Central memory CD8-positive, alpha-beta T cell (primary cell): ENCODE measurements at regions not wholly inside any gene's neighbourhood (a gene's known extent, or its start where the extent isn't known, plus 50 kb on each side); places are given as distances from the start of the nearest gene placed in this dataset.

Source experiments
- ATAC-seq: fragments of 150-1000 bp; cut with Tn5 transposase; replicated peaks from 2 replicates; pipeline ENCODE4 v1.10.0; 2022; ENCODE audit warnings: mild to moderate bottlenecking, moderate FRiP score, moderate number of reproducible peaks; ENCODE audit not compliant: poor library complexity, severe bottlenecking; ENCODE audit errors: extremely low read depth
- DNase-seq, 2 donors: peaks; one replicate each; pipeline ENCODE4 v3.0.0; 2021; ENCODE audit warnings: low spot score in 2 of 2
- H3K27ac Mint-ChIP-seq: one replicate; pipeline ENCODE4 v1.8.0; 2022; ENCODE audit warnings: low read depth, mild to moderate bottlenecking, moderate library complexity, mixed read lengths
- H3K27me3 Mint-ChIP-seq: one replicate; pipeline ENCODE4 v1.8.0; 2022; ENCODE audit warnings: mixed read lengths
- H3K36me3 Mint-ChIP-seq: one replicate; pipeline ENCODE4 v1.8.0; 2022; ENCODE audit warnings: mild to moderate bottlenecking, moderate library complexity, mixed read lengths; ENCODE audit not compliant: insufficient read depth
- H3K4me1 Mint-ChIP-seq: one replicate; pipeline ENCODE4 v1.8.0; 2022; ENCODE audit warnings: mixed read lengths
- H3K4me3 Mint-ChIP-seq: one replicate; pipeline ENCODE4 v1.8.0; 2022; ENCODE audit warnings: mild to moderate bottlenecking, moderate library complexity, mixed read lengths
- H3K9me3 Mint-ChIP-seq: one replicate; pipeline ENCODE4 v1.8.0; 2022; ENCODE audit warnings: mixed read lengths

- ATAC-seq, result no peak
- H3K4me1 Mint-ChIP-seq, result no peaks in the 10 kb centered on the region
- no peaks in the 10 kb centered on the region for H3K27me3 Mint-ChIP-seq
- no peaks in the 10 kb centered on the region for H3K36me3 Mint-ChIP-seq
- no peak for DNase-seq
- no peaks in the 10 kb centered on the region for H3K9me3 Mint-ChIP-seq
- no peak overlapping the region for H3K27ac Mint-ChIP-seq
- H3K4me3 Mint-ChIP-seq, result no peak overlapping the region
These were observed 596.7 kb upstream of the MKI67 start for GRCh38 chr10:128722947-128723346.

DNA sequence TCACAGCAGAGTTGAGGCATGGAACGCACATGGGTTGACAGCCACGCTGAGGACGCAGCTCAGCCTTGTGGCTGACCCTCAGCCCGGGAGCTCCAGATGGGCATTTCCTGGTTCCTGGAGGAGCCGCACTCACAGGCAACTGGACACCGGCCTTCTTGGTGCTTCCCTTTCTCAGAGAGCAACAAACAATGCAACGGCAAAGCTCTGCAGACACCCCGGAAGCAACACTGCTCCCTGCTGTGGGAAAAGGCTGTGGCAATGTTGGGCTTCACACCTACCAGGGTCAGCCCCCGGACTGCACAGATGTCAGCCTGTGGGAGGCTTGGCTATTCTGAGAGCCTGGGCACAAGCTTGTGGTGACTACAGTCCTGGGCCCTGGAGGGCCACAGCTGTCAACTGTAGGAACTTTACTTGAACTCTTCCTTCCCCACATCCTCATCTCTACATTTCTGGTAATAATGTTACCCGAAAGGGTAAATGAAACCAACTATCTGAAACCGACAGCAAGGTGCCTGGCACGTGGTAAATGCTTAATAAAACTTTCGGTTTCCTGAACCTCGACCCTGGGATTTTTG, 597.5 kb upstream of the MKI67 start:
- H3K4me3 Mint-ChIP-seq, result no peak overlapping the region
- no peaks in the 10 kb centered on the region for H3K27me3 Mint-ChIP-seq
- H3K27ac Mint-ChIP-seq, result no peak overlapping the region
- no peaks in the 10 kb centered on the region for H3K36me3 Mint-ChIP-seq
- DNase-seq (no peak), ATAC-seq (no peak)
- H3K9me3 Mint-ChIP-seq, result no peaks in the 10 kb centered on the region
- no peaks in the 10 kb centered on the region for H3K4me1 Mint-ChIP-seq

GRCh38 chr10:128725531-128725930, 599.3 kb upstream of the MKI67 start:
- H3K36me3 Mint-ChIP-seq, result no peaks in the 10 kb centered on the region
- H3K4me1 Mint-ChIP-seq, result no peaks in the 10 kb centered on the region
- ATAC-seq (no peak), DNase-seq (no peak)
- no peak overlapping the region for H3K4me3 Mint-ChIP-seq
- no peaks in the 10 kb centered on the region for H3K9me3 Mint-ChIP-seq
- H3K27ac Mint-ChIP-seq, result no peak overlapping the region
- no peaks in the 10 kb centered on the region for H3K27me3 Mint-ChIP-seq

DNA sequence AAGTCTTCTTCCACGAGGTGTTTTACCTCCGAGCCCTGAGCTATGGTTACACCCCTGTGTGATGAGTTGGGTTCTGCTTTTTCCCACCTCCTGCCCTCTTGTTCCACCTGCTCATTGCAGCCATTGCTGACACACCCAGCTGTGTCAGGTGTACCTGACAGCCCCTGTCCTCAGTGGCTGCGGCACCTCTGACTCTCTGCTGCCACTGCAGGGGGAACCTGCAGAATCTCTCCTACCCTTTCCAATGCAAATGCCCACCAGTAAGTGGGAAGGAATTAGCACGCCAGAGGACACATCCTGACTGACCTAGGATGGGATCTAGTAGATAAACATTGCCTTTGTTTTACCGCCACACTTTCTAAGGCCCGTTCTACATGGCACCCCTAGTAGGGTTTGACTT, 600.9 kb upstream of the MKI67 start:
- Mint-ChIP-seq H3K4me1 (no peaks in the 10 kb centered on the region), H3K4me3 (no peak overlapping the region), H3K27ac (no peak overlapping the region), H3K9me3 (no peaks in the 10 kb centered on the region), H3K27me3 (no peaks in the 10 kb centered on the region), H3K36me3 (no peaks in the 10 kb centered on the region)
- ATAC-seq, result no peak
- no peak for DNase-seq

- Mint-ChIP-seq H3K9me3 (no peaks in the 10 kb centered on the region), H3K4me3 (no peak overlapping the region), H3K4me1 (no peaks in the 10 kb centered on the region), H3K27ac (no peak overlapping the region), H3K36me3 (no peaks in the 10 kb centered on the region), H3K27me3 (no peaks in the 10 kb centered on the region)
- DNase-seq (no peak), ATAC-seq (no peak)
These were observed 603.7 kb upstream of the MKI67 start for GRCh38 chr10:128729910-128730420.

GRCh38 chr10:128730922-128731321, 604.7 kb upstream of the MKI67 start:
- ATAC-seq (no peak), DNase-seq (no peak)
- no peaks in the 10 kb centered on the region for H3K27me3 Mint-ChIP-seq
- H3K27ac Mint-ChIP-seq, result no peak overlapping the region
- no peak overlapping the region for H3K4me3 Mint-ChIP-seq
- no peaks in the 10 kb centered on the region for H3K4me1 Mint-ChIP-seq
- H3K9me3 Mint-ChIP-seq, result no peaks in the 10 kb centered on the region
- H3K36me3 Mint-ChIP-seq, result no peaks in the 10 kb centered on the region

DNA sequence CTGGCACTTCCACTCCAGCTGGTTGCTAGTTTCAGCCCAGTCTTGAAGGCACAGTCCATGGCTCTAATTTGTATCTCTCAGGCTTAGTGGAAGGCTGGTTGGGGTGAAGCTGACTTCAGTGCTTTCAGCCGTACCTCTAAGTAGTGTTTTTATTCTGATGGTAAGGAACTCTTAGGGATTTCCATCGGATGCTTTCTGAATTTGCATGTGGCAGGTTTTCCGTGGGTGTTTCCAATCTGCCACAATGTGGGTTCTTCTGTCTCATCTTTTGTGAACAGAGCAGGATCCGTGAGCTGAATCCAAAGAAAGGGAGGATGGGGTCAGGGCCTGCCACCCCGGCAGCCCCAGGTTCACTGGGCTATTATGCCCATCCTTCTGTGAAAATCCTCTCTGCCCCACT, 607.9 kb upstream of the MKI67 start:
- H3K4me1 Mint-ChIP-seq, result no peaks in the 10 kb centered on the region
- no peak for DNase-seq
- H3K9me3 Mint-ChIP-seq, result no peaks in the 10 kb centered on the region
- ATAC-seq, result no peak
- H3K27ac Mint-ChIP-seq, result no peak overlapping the region
- no peaks in the 10 kb centered on the region for H3K27me3 Mint-ChIP-seq
- H3K36me3 Mint-ChIP-seq, result no peaks in the 10 kb centered on the region
- H3K4me3 Mint-ChIP-seq, result no peak overlapping the region

- no peaks in the 10 kb centered on the region for H3K4me1 Mint-ChIP-seq
- H3K36me3 Mint-ChIP-seq, result no peaks in the 10 kb centered on the region
- DNase-seq, result no peak
- H3K27me3 Mint-ChIP-seq, result no peaks in the 10 kb centered on the region
- no peak for ATAC-seq
- no peaks in the 10 kb centered on the region for H3K9me3 Mint-ChIP-seq
- no peak overlapping the region for H3K27ac Mint-ChIP-seq
- H3K4me3 Mint-ChIP-seq, result no peak overlapping the region
These were observed 608.5 kb upstream of the MKI67 start for GRCh38 chr10:128734734-128735133.

DNA sequence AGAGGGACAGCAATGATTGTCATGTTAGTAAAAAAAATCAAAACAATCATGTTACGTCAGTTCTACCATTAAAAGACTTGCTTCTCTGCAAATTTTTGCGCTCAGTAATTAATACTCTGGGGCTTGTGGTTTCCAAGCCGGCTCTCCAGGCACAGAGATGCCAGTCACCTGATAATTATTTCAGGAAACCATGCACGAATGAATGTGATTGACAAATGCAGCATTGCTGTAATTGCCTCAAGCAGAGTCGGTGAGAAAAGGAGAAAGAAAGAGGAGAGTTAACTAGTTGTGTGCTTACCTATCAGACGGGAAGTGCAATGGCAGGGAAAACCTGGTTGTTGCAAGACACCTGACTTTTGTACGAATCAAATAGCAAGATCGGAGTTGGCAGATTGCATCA, 609.8 kb upstream of the MKI67 start:
- Mint-ChIP-seq H3K27ac (no peak overlapping the region), H3K4me3 (no peak overlapping the region), H3K27me3 (no peaks in the 10 kb centered on the region), H3K9me3 (no peaks in the 10 kb centered on the region), H3K36me3 (no peaks in the 10 kb centered on the region), H3K4me1 (no peaks in the 10 kb centered on the region)
- no peak for ATAC-seq
- DNase-seq, result no peak

- no peak overlapping the region for H3K27ac Mint-ChIP-seq
- H3K9me3 Mint-ChIP-seq, result no peaks in the 10 kb centered on the region
- no peaks in the 10 kb centered on the region for H3K27me3 Mint-ChIP-seq
- no peak for ATAC-seq
- DNase-seq, result no peak
- H3K4me1 Mint-ChIP-seq, result no peaks in the 10 kb centered on the region
- H3K4me3 Mint-ChIP-seq, result no peak overlapping the region
- no peaks in the 10 kb centered on the region for H3K36me3 Mint-ChIP-seq
These were observed 612.2 kb upstream of the MKI67 start for GRCh38 chr10:128738386-128738915.

DNA sequence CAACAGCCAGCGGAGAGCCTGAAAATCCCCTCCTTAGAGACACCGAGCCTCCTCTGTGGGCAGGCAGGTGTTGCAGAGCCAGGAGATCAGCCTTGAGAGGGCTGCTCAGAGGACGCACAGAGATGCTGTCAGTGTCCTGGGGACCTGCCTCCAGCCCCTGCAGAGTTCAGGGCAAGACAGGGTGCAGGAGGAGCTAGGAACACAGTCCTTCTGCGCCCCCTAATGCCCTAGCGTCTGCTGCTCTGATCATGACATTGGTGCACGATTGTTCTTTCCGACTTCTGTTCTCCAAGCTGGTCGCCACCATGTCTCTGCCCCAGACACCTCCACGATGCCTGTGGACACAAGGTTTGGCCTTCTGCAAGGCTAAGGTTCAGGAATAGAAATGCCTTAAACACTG, 613.7 kb upstream of the MKI67 start:
- Mint-ChIP-seq H3K4me3 (no peak overlapping the region), H3K36me3 (no peaks in the 10 kb centered on the region), H3K9me3 (no peaks in the 10 kb centered on the region), H3K27ac (no peak overlapping the region), H3K27me3 (peaks cover 2% of the 10 kb centered on the region), H3K4me1 (no peaks in the 10 kb centered on the region)
- DNase-seq, result no peak
- ATAC-seq, result no peak

GRCh38 chr10:128741180-128741579, 615.0 kb upstream of the MKI67 start:
- DNase-seq, result no peak
- no peaks in the 10 kb centered on the region for H3K4me1 Mint-ChIP-seq
- H3K9me3 Mint-ChIP-seq, result no peaks in the 10 kb centered on the region
- no peak for ATAC-seq
- H3K36me3 Mint-ChIP-seq, result no peaks in the 10 kb centered on the region
- H3K4me3 Mint-ChIP-seq, result no peak overlapping the region
- H3K27ac Mint-ChIP-seq, result no peak overlapping the region
- H3K27me3 Mint-ChIP-seq, result peaks cover 13% of the 10 kb centered on the region

GRCh38 chr10:128741680-128742079, 615.5 kb upstream of the MKI67 start:
- DNase-seq (no peak), ATAC-seq (no peak)
- no peaks in the 10 kb centered on the region for H3K36me3 Mint-ChIP-seq
- H3K4me3 Mint-ChIP-seq, result no peak overlapping the region
- no peaks in the 10 kb centered on the region for H3K4me1 Mint-ChIP-seq
- no peaks in the 10 kb centered on the region for H3K9me3 Mint-ChIP-seq
- peaks cover 13% of the 10 kb centered on the region for H3K27me3 Mint-ChIP-seq
- H3K27ac Mint-ChIP-seq, result no peak overlapping the region
